ENCODE measurements at regions not wholly inside any gene's neighbourhood (a gene's known extent, or its start where the extent isn't known, plus 50 kb on each side); places are given as distances from the start of the nearest gene placed in this dataset.

DNA sequence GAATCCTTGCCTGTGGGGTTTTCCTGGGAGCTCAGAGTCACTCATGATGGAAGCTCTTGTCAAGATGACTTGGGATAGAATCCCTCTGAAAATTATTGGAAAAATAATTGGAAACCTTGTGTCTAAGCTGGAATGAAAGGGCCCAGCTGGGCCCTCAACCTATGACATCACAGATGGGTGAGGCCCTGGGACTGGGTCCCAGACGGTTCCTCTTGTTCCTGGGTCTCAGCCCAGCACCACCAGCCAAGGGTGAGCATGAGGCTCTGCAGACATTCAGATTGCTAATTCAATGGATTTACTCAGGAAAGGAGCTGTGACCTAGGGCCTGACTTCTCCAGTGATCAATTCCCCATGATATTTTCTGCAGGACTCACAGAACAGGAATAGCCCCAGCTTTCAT lies 188.3 kb upstream of the MYT1L start:
- Histone ChIP-seq H3K27ac (ENCODE audit: low read depth, low read length) (no peak overlapping the region), H2AFZ (ENCODE audit: low read length) (no peak overlapping the region), H3K36me3 (ENCODE audit: insufficient read depth, low read length) (no peaks in the 10 kb centered on the region), H3K79me2 (ENCODE audit: insufficient read depth, low read length) (no peaks in the 10 kb centered on the region), H3K9me3 (ENCODE audit: low read depth, low read length) (no peaks in the 10 kb centered on the region), H3K4me2 (ENCODE audit: insufficient read depth, low read length) (no peak overlapping the region), H3K4me1 (ENCODE audit: insufficient read depth, low read length) (no peaks in the 10 kb centered on the region), H3K4me3 (ENCODE audit: insufficient read depth, low read length) (no peak overlapping the region), H3K27me3 (ENCODE audit: insufficient read depth, low read length) (no peaks in the 10 kb centered on the region), H4K20me1 (ENCODE audit: insufficient read depth, low read length) (no peaks in the 10 kb centered on the region)
- no peak for DNase-seq (ENCODE audit: insufficient read length, low spot score, missing footprints)
- TF ChIP-seq, protein P1, sequence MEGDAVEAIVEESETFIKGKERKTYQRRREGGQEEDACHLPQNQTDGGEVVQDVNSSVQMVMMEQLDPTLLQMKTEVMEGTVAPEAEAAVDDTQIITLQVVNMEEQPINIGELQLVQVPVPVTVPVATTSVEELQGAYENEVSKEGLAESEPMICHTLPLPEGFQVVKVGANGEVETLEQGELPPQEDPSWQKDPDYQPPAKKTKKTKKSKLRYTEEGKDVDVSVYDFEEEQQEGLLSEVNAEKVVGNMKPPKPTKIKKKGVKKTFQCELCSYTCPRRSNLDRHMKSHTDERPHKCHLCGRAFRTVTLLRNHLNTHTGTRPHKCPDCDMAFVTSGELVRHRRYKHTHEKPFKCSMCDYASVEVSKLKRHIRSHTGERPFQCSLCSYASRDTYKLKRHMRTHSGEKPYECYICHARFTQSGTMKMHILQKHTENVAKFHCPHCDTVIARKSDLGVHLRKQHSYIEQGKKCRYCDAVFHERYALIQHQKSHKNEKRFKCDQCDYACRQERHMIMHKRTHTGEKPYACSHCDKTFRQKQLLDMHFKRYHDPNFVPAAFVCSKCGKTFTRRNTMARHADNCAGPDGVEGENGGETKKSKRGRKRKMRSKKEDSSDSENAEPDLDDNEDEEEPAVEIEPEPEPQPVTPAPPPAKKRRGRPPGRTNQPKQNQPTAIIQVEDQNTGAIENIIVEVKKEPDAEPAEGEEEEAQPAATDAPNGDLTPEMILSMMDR (IDR thresholded peaks at IDR 0.05; ENCODE audit: extremely low read depth, low read depth, low read length) = no peak

DNA sequence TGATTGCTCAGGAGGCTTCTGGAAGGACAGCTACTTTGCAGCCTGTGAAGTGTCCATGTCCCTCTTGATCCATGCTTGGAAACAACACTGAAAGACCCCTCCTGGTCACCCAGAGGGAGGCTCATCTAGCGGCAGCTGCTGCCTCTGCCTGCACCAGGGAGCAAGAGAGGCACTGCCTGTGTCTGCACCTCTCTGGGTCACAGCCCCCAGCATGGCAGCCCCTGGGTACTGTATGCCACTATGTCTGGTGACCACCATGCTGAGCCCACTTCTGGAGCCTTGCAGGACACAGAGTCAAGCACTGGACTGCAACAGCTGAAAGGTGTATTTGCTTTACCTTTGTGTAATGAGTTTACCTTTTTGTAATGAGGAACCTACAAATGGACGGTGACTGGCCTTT lies 186.3 kb upstream of the MYT1L start:
- Histone ChIP-seq H3K4me2 (ENCODE audit: insufficient read depth, low read length) (no peak overlapping the region), H3K9me3 (ENCODE audit: low read depth, low read length) (no peaks in the 10 kb centered on the region), H2AFZ (ENCODE audit: low read length) (no peak overlapping the region), H3K4me3 (ENCODE audit: insufficient read depth, low read length) (no peak overlapping the region), H3K36me3 (ENCODE audit: insufficient read depth, low read length) (no peaks in the 10 kb centered on the region), H3K79me2 (ENCODE audit: insufficient read depth, low read length) (no peaks in the 10 kb centered on the region), H3K27ac (ENCODE audit: low read depth, low read length) (no peak overlapping the region), H4K20me1 (ENCODE audit: insufficient read depth, low read length) (no peaks in the 10 kb centered on the region), H3K4me1 (ENCODE audit: insufficient read depth, low read length) (no peaks in the 10 kb centered on the region), H3K27me3 (ENCODE audit: insufficient read depth, low read length) (no peaks in the 10 kb centered on the region)
- no peak for DNase-seq (ENCODE audit: insufficient read length, low spot score, missing footprints)
- TF ChIP-seq, protein P1 (IDR thresholded peaks at IDR 0.05; ENCODE audit: extremely low read depth, low read depth, low read length) = no peak

DNA sequence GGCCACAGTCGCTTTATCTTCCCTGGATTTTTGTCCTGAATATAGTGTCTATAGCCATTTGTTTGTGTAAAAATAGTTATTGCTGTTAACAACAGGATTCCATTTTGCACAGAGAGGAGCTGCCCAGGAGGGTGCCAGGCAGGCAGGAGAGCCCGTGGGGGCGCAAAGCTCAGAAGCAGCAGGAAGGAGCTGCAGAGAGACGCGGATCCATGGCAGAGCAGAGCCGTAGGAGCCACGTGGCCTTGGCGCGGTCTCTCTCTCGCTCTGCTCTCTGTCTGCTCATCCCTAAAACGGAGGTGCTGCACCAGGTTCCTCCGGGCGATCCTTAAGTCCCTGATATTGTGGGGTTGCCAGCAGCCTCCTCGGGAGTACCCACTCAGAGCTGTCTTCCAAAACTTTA lies 185.3 kb upstream of the MYT1L start:
- Histone ChIP-seq H3K27ac (ENCODE audit: low read depth, low read length) (no peak overlapping the region), H2AFZ (ENCODE audit: low read length) (no peak overlapping the region), H3K79me2 (ENCODE audit: insufficient read depth, low read length) (no peaks in the 10 kb centered on the region), H3K4me3 (ENCODE audit: insufficient read depth, low read length) (no peak overlapping the region), H3K27me3 (ENCODE audit: insufficient read depth, low read length) (no peaks in the 10 kb centered on the region), H3K9me3 (ENCODE audit: low read depth, low read length) (no peaks in the 10 kb centered on the region), H3K4me1 (ENCODE audit: insufficient read depth, low read length) (no peaks in the 10 kb centered on the region), H4K20me1 (ENCODE audit: insufficient read depth, low read length) (no peaks in the 10 kb centered on the region), H3K4me2 (ENCODE audit: insufficient read depth, low read length) (no peak overlapping the region), H3K36me3 (ENCODE audit: insufficient read depth, low read length) (no peaks in the 10 kb centered on the region)
- TF ChIP-seq, protein P1 (IDR thresholded peaks at IDR 0.05; ENCODE audit: extremely low read depth, low read depth, low read length) = no peak
- no peak for DNase-seq (ENCODE audit: insufficient read length, low spot score, missing footprints)

DNA sequence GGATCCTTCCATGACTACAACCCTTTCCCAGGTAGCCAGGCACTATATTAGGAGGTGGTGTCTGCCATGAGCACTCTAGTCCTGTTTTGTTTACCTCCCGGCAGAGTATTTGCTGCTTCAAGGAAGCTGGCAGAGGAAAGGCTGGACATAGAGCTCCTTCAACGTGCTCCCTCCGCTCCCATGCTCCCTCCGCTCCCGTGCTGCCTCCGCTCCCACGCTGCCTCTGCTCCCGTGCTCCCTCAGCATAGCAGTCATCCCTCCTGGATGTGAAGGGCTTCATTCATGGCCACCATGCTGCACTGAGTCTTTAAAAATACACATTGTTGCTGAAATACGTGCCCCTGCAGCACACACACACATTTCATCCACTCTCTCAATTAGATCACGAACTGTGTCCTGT lies 181.9 kb upstream of the MYT1L start:
- no peaks in the 10 kb centered on the region for H3K9me3 ChIP-seq (ENCODE audit: low read depth, low read length)
- no peak overlapping the region for H3K27ac ChIP-seq (ENCODE audit: low read depth, low read length)
- no peak overlapping the region for H3K4me3 ChIP-seq (ENCODE audit: insufficient read depth, low read length)
- no peaks in the 10 kb centered on the region for H3K4me1 ChIP-seq (ENCODE audit: insufficient read depth, low read length)
- no peak overlapping the region for H2AFZ ChIP-seq (ENCODE audit: low read length)
- no peaks in the 10 kb centered on the region for H3K79me2 ChIP-seq (ENCODE audit: insufficient read depth, low read length)
- no peaks in the 10 kb centered on the region for H3K27me3 ChIP-seq (ENCODE audit: insufficient read depth, low read length)
- no peaks in the 10 kb centered on the region for H4K20me1 ChIP-seq (ENCODE audit: insufficient read depth, low read length)
- TF ChIP-seq, protein P1 (IDR thresholded peaks at IDR 0.05; ENCODE audit: extremely low read depth, low read depth, low read length) = no peak
- DNase-seq (ENCODE audit: insufficient read length, low spot score, missing footprints) = no peak
- H3K4me2 ChIP-seq (ENCODE audit: insufficient read depth, low read length) = no peak overlapping the region
- no peaks in the 10 kb centered on the region for H3K36me3 ChIP-seq (ENCODE audit: insufficient read depth, low read length)

Data from osteoblast (primary cell).